ENCODE measurements at regions not wholly inside any gene's neighbourhood (a gene's known extent, or its start where the extent isn't known, plus 50 kb on each side); places are given as distances from the start of the nearest gene placed in this dataset.

- no peak overlapping the region for H3K4me3 ChIP-seq (ENCODE audit: control insufficient read depth, low read depth, low read length)
- no peak for DNase-seq (ENCODE audit: low read depth)
Observed at GRCh38 chr22:47612311-47612910, 850.0 kb downstream of the TBC1D22A start.

DNA sequence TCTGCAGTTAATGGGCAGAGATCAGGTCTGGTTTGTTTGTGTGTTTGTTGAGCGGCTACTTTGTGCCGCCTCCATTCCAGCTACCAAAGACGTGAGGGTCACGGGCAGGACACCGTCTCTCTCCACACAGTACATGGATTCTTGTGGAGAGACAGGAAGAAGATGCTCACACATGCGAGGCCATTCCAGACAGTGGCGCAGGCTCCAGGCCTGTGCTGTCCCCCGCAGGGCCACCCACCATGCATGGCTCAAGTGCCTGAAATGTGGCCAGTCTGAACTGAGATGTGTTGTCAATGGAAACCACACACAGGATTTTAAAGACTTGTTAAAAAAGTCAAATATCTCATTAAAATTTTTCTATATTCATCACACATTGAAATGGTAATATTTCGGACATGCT is 848.3 kb downstream of the TBC1D22A start:
- TF ChIP-seq, protein P1, sequence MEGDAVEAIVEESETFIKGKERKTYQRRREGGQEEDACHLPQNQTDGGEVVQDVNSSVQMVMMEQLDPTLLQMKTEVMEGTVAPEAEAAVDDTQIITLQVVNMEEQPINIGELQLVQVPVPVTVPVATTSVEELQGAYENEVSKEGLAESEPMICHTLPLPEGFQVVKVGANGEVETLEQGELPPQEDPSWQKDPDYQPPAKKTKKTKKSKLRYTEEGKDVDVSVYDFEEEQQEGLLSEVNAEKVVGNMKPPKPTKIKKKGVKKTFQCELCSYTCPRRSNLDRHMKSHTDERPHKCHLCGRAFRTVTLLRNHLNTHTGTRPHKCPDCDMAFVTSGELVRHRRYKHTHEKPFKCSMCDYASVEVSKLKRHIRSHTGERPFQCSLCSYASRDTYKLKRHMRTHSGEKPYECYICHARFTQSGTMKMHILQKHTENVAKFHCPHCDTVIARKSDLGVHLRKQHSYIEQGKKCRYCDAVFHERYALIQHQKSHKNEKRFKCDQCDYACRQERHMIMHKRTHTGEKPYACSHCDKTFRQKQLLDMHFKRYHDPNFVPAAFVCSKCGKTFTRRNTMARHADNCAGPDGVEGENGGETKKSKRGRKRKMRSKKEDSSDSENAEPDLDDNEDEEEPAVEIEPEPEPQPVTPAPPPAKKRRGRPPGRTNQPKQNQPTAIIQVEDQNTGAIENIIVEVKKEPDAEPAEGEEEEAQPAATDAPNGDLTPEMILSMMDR (IDR thresholded peaks at IDR 0.05; ENCODE audit: control insufficient read depth, insufficient read depth, low read depth, low read length, missing control alignments), result no peak
- no peak overlapping the region for H3K4me3 ChIP-seq (ENCODE audit: control insufficient read depth, low read depth, low read length)
- DNase-seq (ENCODE audit: low read depth), result no peak

More at GRCh38 chr22:47612311-47612910, 850.0 kb downstream of the TBC1D22A start:
- TF ChIP-seq, protein P1 (IDR thresholded peaks at IDR 0.05; ENCODE audit: control insufficient read depth, insufficient read depth, low read depth, low read length, missing control alignments), result no peak

- TF ChIP-seq, protein P1 (IDR thresholded peaks at IDR 0.05; ENCODE audit: control insufficient read depth, insufficient read depth, low read depth, low read length, missing control alignments), result no peak
- no peak for DNase-seq (ENCODE audit: low read depth)
- no peak overlapping the region for H3K4me3 ChIP-seq (ENCODE audit: control insufficient read depth, low read depth, low read length)
Observed at GRCh38 chr22:47610281-47610680, 847.8 kb downstream of the TBC1D22A start.

DNA sequence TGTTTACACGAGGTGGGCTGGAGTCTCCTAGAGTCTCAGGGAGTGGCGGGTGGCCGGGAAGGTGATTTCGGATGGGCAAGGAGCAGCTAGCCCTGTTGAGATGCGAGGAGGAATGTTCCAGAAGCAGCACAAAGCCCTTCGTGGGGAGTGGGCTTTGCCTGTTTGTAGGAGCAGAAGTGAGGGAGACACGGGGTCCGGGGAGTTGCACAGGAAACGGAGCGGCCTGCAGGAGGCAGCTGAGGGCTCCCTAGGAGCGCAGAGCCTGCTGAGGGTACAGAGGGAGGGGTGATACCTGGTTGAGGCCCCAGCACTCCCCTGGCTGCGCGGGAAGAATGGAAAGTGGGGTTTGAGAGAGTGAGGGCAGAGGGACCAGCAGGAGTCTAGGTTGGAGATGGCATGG is 847.2 kb downstream of the TBC1D22A start:
- no peak overlapping the region for H3K4me3 ChIP-seq (ENCODE audit: control insufficient read depth, low read depth, low read length)
- TF ChIP-seq, protein P1 (IDR thresholded peaks at IDR 0.05; ENCODE audit: control insufficient read depth, insufficient read depth, low read depth, low read length, missing control alignments), result no peak
- DNase-seq (ENCODE audit: low read depth), result no peak

DNA sequence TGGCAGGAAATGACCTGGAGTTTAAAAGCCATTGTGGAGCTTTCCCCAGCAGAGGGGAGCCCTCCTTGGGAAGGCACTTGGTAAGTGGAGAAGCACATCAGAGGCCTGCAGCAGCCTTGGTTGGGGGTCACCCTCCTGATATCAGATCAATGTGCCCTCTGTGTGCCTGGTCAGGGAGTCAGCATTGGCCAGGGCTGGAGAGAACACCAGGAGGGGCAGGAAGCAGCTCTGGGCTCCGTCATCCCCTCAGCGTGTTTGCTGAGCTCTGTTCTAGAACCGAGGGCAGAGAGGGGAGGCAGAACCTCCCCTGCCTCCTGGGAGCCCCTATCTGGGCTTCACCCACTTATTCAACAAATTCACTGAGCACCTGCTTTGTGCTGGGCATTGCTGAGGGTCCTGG is 846.0 kb downstream of the TBC1D22A start:
- H3K4me3 ChIP-seq (ENCODE audit: control insufficient read depth, low read depth, low read length), result no peak overlapping the region
- DNase-seq (ENCODE audit: low read depth), result no peak
- TF ChIP-seq, protein P1 (IDR thresholded peaks at IDR 0.05; ENCODE audit: control insufficient read depth, insufficient read depth, low read depth, low read length, missing control alignments), result no peak

- TF ChIP-seq, protein P1 (IDR thresholded peaks at IDR 0.05; ENCODE audit: control insufficient read depth, insufficient read depth, low read depth, low read length, missing control alignments), result no peak
- DNase-seq (ENCODE audit: low read depth), result no peak
- H3K4me3 ChIP-seq (ENCODE audit: control insufficient read depth, low read depth, low read length), result no peak overlapping the region
Observed at GRCh38 chr22:47607486-47607885, 845.0 kb downstream of the TBC1D22A start.

All from AG09309 (cell line).